Panc1 (cell line): ENCODE measurements at regions not wholly inside any gene's neighbourhood (a gene's known extent, or its start where the extent isn't known, plus 50 kb on each side); places are given as distances from the start of the nearest gene placed in this dataset.

Experiments
- POLR2AphosphoS5 ChIP-seq: IDR thresholded peaks from 2 replicates; pipeline ENCODE4 v1.6.1; 2012; ENCODE audit warnings: mild to moderate bottlenecking, low read depth, low read length, moderate library complexity
- TF ChIP-seq, protein P1 (sequence below): fragments of 450-650 bp; IDR thresholded peaks from 2 replicates; pipeline ENCODE4 v1.5.1; 2017; ENCODE audit warnings: mild to moderate bottlenecking
- TF ChIP-seq, protein P2 (sequence below), 2 experiments: IDR thresholded peaks; 2 replicates each; pipeline ENCODE4 v1.6.1; 2011 to 2012; ENCODE audit warnings: low read depth in 2 of 2, control low read depth in 1 of 2, low read length in 1 of 2, mild to moderate bottlenecking in 1 of 2, moderate library complexity in 1 of 2; ENCODE audit not compliant: insufficient read depth in 1 of 2

DNA sequence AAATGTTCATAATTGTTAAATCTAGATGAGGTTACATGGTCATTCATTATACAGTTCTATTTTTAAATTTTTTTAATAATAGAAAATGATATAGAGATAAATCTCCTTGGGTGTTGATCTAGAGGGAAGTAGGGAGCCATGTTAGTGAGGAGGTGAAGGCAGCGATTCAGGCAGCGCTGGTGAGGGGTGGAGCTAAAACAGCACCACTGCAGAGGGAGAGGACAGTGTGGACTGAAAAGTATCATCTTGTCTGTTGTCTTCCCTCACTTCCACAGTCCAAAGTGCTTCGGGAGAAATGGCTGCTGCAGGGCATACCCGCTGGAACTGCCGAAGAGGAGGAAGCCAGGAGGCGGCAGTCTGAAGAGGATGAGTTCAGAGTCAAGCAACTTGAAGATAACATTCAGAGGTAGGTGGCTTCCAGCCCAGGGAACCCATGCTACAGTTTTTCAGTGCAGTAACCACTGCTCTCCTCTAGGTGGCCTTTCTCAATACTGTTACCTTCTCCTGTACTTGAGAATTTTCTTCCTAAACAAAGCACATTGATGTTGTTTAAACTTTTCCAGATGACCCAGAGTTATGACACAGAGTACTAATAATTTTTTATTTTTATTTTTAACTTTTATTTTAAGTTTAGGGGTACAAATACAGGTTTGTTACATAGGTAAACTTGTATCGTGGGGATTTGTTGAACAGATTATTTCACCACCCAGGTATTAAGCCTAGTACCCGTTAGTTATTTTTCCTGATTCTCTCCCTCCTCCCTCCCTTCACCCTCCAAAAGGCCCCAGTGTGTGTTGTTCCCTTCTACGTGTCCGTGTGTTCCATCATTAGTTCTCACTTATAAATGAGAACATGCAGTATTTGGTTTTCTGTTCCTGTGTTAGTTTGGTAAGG, 100.5 kb downstream of the PALM2AKAP2 start:
- TF ChIP-seq, protein P1, sequence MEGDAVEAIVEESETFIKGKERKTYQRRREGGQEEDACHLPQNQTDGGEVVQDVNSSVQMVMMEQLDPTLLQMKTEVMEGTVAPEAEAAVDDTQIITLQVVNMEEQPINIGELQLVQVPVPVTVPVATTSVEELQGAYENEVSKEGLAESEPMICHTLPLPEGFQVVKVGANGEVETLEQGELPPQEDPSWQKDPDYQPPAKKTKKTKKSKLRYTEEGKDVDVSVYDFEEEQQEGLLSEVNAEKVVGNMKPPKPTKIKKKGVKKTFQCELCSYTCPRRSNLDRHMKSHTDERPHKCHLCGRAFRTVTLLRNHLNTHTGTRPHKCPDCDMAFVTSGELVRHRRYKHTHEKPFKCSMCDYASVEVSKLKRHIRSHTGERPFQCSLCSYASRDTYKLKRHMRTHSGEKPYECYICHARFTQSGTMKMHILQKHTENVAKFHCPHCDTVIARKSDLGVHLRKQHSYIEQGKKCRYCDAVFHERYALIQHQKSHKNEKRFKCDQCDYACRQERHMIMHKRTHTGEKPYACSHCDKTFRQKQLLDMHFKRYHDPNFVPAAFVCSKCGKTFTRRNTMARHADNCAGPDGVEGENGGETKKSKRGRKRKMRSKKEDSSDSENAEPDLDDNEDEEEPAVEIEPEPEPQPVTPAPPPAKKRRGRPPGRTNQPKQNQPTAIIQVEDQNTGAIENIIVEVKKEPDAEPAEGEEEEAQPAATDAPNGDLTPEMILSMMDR: peak; percentile 61
- TF ChIP-seq POLR2AphosphoS5: no peak
- TF ChIP-seq, protein P2, sequence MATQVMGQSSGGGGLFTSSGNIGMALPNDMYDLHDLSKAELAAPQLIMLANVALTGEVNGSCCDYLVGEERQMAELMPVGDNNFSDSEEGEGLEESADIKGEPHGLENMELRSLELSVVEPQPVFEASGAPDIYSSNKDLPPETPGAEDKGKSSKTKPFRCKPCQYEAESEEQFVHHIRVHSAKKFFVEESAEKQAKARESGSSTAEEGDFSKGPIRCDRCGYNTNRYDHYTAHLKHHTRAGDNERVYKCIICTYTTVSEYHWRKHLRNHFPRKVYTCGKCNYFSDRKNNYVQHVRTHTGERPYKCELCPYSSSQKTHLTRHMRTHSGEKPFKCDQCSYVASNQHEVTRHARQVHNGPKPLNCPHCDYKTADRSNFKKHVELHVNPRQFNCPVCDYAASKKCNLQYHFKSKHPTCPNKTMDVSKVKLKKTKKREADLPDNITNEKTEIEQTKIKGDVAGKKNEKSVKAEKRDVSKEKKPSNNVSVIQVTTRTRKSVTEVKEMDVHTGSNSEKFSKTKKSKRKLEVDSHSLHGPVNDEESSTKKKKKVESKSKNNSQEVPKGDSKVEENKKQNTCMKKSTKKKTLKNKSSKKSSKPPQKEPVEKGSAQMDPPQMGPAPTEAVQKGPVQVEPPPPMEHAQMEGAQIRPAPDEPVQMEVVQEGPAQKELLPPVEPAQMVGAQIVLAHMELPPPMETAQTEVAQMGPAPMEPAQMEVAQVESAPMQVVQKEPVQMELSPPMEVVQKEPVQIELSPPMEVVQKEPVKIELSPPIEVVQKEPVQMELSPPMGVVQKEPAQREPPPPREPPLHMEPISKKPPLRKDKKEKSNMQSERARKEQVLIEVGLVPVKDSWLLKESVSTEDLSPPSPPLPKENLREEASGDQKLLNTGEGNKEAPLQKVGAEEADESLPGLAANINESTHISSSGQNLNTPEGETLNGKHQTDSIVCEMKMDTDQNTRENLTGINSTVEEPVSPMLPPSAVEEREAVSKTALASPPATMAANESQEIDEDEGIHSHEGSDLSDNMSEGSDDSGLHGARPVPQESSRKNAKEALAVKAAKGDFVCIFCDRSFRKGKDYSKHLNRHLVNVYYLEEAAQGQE (IDR thresholded peaks at IDR 0.05; ENCODE audit: insufficient read depth in 1 of 2, low read depth in 2 of 2, low read length in 1 of 2): no peak
